HCT116 (cell line): ENCODE measurements at regions not wholly inside any gene's neighbourhood (a gene's known extent, or its start where the extent isn't known, plus 50 kb on each side); places are given as distances from the start of the nearest gene placed in this dataset.

Experiments
- CEBPB ChIP-seq: IDR thresholded peaks from 2 replicates; pipeline ENCODE4 v1.6.1; 2012; ENCODE audit warnings: low read depth
- CTCF ChIP-seq, 3 experiments: fragments of 200-600 bp in 1 of 3; sonication (generic) in 1 of 3; IDR thresholded peaks in 2 of 3; conservative IDR thresholded peaks in 1 of 3; 2 replicates each; pipeline ENCODE4 v1.5.1; 2012 to 2017; ENCODE audit warnings: low read depth in 2 of 3, low read length in 2 of 3, antibody characterized with exemption in 1 of 3, borderline replicate concordance in 1 of 3, control low read depth in 1 of 3, mild to moderate bottlenecking in 1 of 3, mixed read lengths in 1 of 3, mixed run types in 1 of 3, moderate library complexity in 1 of 3; ENCODE audit not compliant: insufficient read depth in 1 of 3
- EGR1 ChIP-seq: IDR thresholded peaks from 2 replicates; pipeline ENCODE4 v1.6.1; 2012; ENCODE audit warnings: low read depth
- EZH2 ChIP-seq: fragments of 200-600 bp; sonication (generic); IDR thresholded peaks from 2 replicates; pipeline ENCODE4 v1.6.1; 2017; ENCODE audit warnings: antibody characterized with exemption, mixed run types
- SP1 ChIP-seq: IDR thresholded peaks from 2 replicates; pipeline ENCODE4 v1.6.1; 2012; ENCODE audit warnings: low read depth

- TF ChIP-seq CTCF (IDR thresholded peaks at IDR 0.05 in 2 of 3, conservative IDR thresholded peaks at IDR 0.05 in 1 of 3; ENCODE audit: borderline replicate concordance in 1 of 3, insufficient read depth in 1 of 3, low read depth in 2 of 3, low read length in 2 of 3) (no peak), EGR1 (no peak), CEBPB (no peak), SP1 (no peak), EZH2 (no peak)
Measured at GRCh38 chr7:19464241-19464640, 244.6 kb downstream of the POLR1F start.
